Pons (tissue), 1 donor: ENCODE measurements at regions not wholly inside any gene's neighbourhood (a gene's known extent, or its start where the extent isn't known, plus 50 kb on each side); places are given as distances from the start of the nearest gene placed in this dataset.
"Not testable (repeated sequence)": the region's sequence is repeated elsewhere in the genome, so short reads cannot be mapped to it uniquely, and the experiment has no call there.

Experiments
- DNase-seq: peaks from one replicate; pipeline ENCODE4 v3.0.0-alpha.2; 2016; ENCODE audit warnings: low spot score

DNA sequence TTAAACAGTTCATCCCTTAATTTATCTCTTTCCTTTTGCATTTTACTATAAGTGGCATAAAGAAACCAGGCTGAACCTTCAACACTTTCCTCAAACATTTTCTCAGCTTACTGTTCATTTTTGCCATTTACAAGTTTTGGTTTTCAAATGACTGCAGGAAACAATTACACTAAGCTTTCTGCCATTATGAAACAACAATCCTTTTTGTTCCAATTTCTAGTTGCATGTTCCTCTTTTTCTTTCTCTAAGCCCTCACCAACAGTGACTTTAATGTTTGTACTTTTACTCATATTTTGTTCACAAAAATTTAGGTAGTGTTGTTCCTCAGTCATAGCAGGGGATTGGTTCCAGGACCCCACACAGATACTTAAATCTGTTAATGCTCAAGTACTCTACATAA, 1526.1 kb downstream of the STIM2 start:
- no peak for DNase-seq

DNA sequence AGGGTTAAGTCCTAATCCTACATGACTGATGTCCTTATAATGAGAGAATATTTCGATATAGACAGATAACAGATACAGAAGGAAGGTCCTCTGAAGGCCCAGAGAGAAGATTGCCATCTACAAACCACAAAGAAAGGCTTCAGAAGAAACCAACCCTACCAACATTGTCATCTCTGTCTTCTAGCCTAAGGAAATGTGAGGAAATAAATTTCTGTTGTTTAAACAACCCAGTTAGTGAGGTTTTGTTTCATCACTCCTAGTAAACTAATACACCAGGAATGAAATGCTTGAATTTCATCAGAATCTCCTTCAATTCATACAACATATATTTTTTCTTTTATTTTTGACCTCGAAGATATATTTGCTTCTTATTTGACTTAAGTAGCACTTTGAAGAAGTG, 1527.8 kb downstream of the STIM2 start:
- DNase-seq: no peak

- DNase-seq: no peak
Measured at GRCh38 chr4:28391877-28392276, 1531.2 kb downstream of the STIM2 start.

- DNase-seq: no peak
Measured at GRCh38 chr4:28402751-28403150, 1542.1 kb downstream of the STIM2 start.

- no peak for DNase-seq
Measured at GRCh38 chr4:28421221-28421620, 1560.6 kb downstream of the STIM2 start.

- DNase-seq: no peak
Measured at GRCh38 chr4:28426251-28426650, 1565.6 kb downstream of the STIM2 start.

- DNase-seq: no peak
Measured at GRCh38 chr4:28427306-28428085, 1566.9 kb downstream of the STIM2 start.

- DNase-seq: no peak
Measured at GRCh38 chr4:28432348-28433025, 1571.8 kb downstream of the STIM2 start.

DNA sequence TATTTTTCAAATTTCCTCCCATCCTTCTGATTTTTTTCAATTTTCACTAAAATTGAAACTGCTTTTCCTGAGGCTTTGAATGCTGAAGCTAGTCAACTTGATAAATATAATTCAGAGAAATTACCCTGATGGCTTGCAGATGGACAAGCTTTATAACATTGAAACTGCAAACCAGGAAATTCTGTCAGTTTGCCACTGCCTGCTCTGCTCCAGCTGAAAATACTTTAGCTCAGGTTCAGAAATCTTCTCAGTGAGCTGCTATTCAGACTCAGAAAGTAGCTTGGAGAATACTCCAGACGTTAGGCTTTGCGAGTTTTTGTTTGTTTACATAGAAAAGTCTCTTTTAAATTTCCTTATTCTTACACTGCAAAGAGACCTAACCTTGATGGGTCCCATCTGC, 1574.7 kb downstream of the STIM2 start:
- DNase-seq: no peak

DNA sequence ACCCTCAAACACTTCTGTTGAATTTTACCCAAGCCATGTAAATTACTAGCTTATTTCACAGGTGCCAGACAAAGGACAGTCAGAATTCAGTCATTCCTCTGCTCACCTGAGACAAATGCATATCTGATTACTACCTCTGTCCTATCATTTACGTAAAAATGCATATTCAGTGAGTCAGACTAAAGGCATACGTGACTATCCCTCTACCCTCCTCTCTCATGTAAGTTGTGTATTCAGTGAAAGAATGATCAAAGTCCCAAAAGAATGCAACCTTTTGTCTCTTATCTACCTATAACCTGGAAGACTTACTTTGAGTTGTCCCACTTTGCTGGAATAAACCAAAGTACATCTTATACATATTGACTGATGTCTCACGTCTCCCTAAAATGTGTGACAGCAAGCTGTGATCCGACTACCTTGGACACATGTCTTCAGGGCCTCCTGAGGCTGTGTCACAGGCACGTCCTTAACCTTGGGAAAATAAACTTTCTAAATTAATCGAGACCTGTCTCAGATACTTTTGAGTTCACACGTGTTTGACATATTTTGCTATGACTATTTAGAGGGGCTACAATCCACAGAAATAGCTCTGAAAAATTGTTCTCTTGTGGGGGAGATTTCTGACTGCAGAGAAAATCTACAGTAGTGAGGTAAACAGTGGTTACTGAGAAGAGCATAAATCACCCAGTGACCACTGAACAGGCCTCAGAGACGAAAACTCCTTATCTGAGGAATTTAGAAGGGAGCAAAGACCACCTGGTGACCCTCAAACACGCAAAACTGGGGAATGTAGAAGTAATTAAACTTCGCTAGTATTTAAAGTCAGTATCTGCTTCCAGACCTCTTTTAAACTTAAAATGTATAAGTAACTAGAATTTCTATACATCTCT, 1575.8 kb downstream of the STIM2 start:
- no peak for DNase-seq

- DNase-seq: no peak
Measured at GRCh38 chr4:28443371-28443770, 1582.7 kb downstream of the STIM2 start.

DNA sequence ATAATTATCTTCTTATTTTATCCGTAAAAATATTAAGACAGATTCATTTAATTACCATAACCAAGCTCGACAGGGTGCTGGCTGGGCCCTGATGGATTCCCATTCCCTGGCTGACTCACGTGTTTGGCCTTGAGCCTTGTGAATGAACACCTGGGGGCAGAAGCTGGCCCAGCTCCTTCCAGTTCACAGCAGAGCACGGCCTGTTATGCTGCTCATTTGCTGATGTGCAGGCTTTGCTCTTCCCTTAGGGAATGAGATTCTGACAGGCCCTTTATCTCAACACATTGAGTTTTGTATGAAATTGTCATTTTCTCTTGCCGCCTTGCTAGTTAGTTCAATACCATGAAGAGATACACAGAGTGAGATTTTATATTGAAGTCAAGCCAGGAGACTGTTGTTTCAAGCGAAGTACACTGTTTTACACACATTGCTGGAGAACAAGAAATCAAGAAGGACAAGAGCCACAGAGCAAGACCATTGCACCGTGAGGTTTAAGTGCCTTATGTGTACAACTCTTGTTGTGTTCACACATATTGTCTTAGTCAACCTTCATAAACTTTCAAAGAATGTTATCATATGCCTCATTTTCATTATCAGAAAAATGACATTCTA, 1583.3 kb downstream of the STIM2 start:
- DNase-seq: peak; percentile 4

DNA sequence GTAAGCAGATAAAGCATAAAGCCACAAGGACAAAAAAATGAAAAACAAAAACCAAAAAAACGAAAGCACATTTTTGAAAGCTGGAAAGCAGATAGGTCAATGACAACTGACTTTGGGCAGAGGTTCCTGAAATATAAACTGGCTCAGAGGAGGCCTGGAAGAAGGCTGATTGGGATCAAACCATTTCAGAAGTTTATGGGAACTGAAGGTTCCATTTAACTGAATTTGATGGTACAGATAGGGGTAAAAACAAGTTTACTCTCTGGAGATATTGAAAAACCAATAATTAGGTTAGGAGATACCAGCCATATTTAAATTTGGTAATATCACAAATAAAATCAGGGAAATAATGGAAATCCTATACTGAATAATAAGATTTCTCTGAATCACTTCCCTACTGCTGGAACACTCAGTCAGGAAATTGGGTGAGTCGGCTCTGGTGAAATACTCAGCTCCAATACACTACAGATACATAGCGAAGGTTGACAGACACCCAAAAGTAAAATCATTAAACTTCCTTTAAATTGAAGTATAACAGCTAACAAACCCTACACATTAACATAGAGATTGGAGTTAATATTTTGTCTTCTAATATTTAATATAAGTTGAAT, 1584.3 kb downstream of the STIM2 start:
- no peak for DNase-seq

- DNase-seq: no peak
Measured at GRCh38 chr4:28449085-28449484, 1588.4 kb downstream of the STIM2 start.

DNA sequence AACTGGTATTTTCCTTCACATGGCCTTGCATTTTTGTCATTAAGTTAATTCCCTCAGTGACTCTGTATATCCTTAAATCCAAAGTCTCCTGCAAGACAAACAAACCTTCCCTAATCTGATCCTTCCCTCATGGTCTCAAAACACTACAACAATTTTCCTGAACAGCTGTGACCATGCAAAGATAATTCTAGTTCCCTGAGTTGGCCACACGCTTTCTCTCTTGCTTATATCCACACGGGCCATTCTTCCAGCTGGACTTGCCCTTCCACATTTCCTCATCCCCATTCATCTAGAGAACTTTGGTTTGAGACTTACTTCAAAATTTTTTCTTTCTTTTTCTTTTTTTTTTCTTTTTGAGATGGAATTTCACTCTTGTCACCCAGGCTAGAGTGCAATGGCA, 1590.7 kb downstream of the STIM2 start:
- no peak for DNase-seq

- peak; percentile 9 for DNase-seq
Measured at GRCh38 chr4:28462766-28463700, 1602.4 kb downstream of the STIM2 start.

DNA sequence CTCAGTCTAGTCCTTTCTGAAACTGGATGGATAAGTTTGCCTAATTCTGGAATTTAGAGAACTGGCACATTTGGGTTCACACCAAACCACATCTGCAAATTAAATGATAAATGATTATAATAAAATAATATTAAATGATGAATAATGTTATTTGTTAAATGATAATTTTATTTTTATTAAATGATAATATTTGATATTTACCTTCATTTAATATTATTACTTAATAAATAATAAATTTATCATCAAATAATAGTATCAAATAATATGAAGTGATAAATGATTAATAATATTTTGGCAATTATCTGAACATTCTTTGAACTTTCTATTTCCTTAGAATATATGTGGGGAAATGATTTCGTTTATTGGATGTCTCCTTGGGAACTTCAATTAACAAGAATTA, 1604.2 kb downstream of the STIM2 start:
- no peak for DNase-seq

- not testable (repeated sequence) for DNase-seq
Measured at GRCh38 chr4:28466886-28467285, 1606.2 kb downstream of the STIM2 start.

DNA sequence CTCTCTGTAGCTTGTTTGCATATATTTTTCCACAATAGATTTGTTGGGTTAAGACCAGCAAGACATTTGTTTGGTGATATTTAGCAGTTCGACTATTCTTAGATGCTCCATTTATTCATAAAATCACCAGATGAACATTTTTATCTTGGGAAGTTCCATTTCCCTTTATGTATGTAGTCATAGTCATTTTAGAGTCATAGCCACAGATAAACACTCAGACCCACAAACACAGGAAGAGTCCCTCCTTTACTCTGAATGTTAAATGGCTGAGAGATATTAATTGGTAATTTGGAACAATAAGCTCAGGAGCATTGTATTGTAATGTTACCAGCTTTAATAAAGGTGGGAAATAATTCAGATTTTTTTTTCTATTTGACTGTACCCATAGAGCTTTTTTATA, 1608.7 kb downstream of the STIM2 start:
- no peak for DNase-seq

- no peak for DNase-seq
Measured at GRCh38 chr4:28469886-28470285, 1609.2 kb downstream of the STIM2 start.

- DNase-seq: no peak
Measured at GRCh38 chr4:28475381-28475780, 1614.7 kb downstream of the STIM2 start.
